OCI-LY7 (cell line): ENCODE measurements at regions not wholly inside any gene's neighbourhood (a gene's known extent, or its start where the extent isn't known, plus 50 kb on each side); places are given as distances from the start of the nearest gene placed in this dataset.

Experiments used
- BruUV-seq: library from RNA; stranded (reverse); fragments of 400-500 nt; replicated peaks from 2 replicates; lab custom pipeline; 2021; lab: Mats Ljungman, UMichigan
- CTCF ChIA-PET: fragments of 300-600 bp; sonication (Branson Sonifier 250); formaldehyde crosslinking; loops from one replicate; lab custom pipeline; 2022; ENCODE audit warnings: antibody characterized with exemption; ENCODE audit not compliant: unreplicated experiment; lab: Charles Lee
- POLR2A ChIA-PET: fragments of 300-600 bp; sonication (Branson Sonifier 250); formaldehyde crosslinking; loops from one replicate; lab custom pipeline; 2022; ENCODE audit warnings: antibody characterized with exemption; lab: Charles Lee
- DNase-seq: peaks from one replicate; pipeline ENCODE4 v3.0.0-alpha.2; 2015; ENCODE audit warnings: low spot score
- H2AFZ ChIP-seq: fragments of 200-600 bp; sonication (generic), shearing (Covaris generic); 2 replicates; pipeline ENCODE4 v1.6.1; 2014; ENCODE audit warnings: mild to moderate bottlenecking, antibody characterized with exemption, low read length, moderate library complexity
- H3K27ac ChIP-seq: fragments of 200-600 bp; sonication (generic); 2 replicates; pipeline ENCODE4 v1.5.1; 2014; ENCODE audit warnings: mixed run types, low read depth, mild to moderate bottlenecking, moderate library complexity, low read length, inconsistent platforms; ENCODE audit not compliant: poor library complexity, severe bottlenecking
- H3K36me3 ChIP-seq: fragments of 200-600 bp; sonication (generic); 2 replicates; pipeline ENCODE4 v1.6.1; 2014; ENCODE audit warnings: mild to moderate bottlenecking, antibody characterized with exemption, low read length, moderate library complexity, mixed read lengths; ENCODE audit not compliant: insufficient read depth
- H3K4me1 ChIP-seq: fragments of 200-600 bp; sonication (generic); 2 replicates; pipeline ENCODE4 v1.5.1; 2014; ENCODE audit warnings: mild to moderate bottlenecking, low read length; ENCODE audit not compliant: insufficient read depth, poor library complexity, severe bottlenecking
- H3K4me2 ChIP-seq: fragments of 200-600 bp; sonication (generic); 2 replicates; pipeline ENCODE4 v1.6.1; 2014; ENCODE audit warnings: mild to moderate bottlenecking, low read length
- H3K4me3 ChIP-seq: fragments of 200-600 bp; sonication (generic); 2 replicates; pipeline ENCODE4 v1.5.1; 2014; ENCODE audit warnings: mild to moderate bottlenecking, low read depth, low read length; ENCODE audit not compliant: poor library complexity, severe bottlenecking
- H3K79me2 ChIP-seq: fragments of 200-600 bp; sonication (generic); 2 replicates; pipeline ENCODE4 v1.6.1; 2016; ENCODE audit warnings: low read depth, mild to moderate bottlenecking, low read length, moderate library complexity, mixed read lengths; ENCODE audit not compliant: insufficient read depth
- H3K9me2 ChIP-seq: fragments of 200-600 bp; sonication (generic); 2 replicates; pipeline ENCODE4 v1.6.1; 2016; ENCODE audit warnings: mild to moderate bottlenecking, low read length, mixed read lengths; ENCODE audit not compliant: insufficient read depth
- H3K9me3 ChIP-seq: fragments of 200-600 bp; sonication (generic); 2 replicates; pipeline ENCODE4 v1.6.1; 2014; ENCODE audit warnings: mild to moderate bottlenecking, mixed run types, low read length, mixed read lengths
- H4K20me1 ChIP-seq: fragments of 200-600 bp; sonication (generic); 2 replicates; pipeline ENCODE4 v1.6.1; 2014; ENCODE audit warnings: mild to moderate bottlenecking, antibody characterized with exemption, low read length, moderate library complexity, mixed read lengths; ENCODE audit not compliant: insufficient read depth
- EZH2phosphoT487 ChIP-seq: fragments of 200-600 bp; sonication (generic); IDR thresholded peaks from 2 replicates; pipeline ENCODE4 v1.6.1; 2018; ENCODE audit warnings: low read depth, borderline replicate concordance, mild to moderate bottlenecking, mixed run types, antibody characterized with exemption, low read length, moderate library complexity, mixed read lengths
- intact Hi-C: fragments of 100-400 bp; cut with micrococcal nuclease; formaldehyde crosslinking; loops from one replicate; pipeline ENCODE4 v1.10.0; 2022; ENCODE audit not compliant: unreplicated experiment
- TF ChIP-seq, protein P1 (sequence below): fragments of 200-600 bp; sonication (generic); conservative IDR thresholded peaks from 2 replicates; pipeline ENCODE4 v1.5.1; 2014; ENCODE audit warnings: mild to moderate bottlenecking, antibody characterized with exemption, low read length, moderate library complexity, mixed read lengths

DNA sequence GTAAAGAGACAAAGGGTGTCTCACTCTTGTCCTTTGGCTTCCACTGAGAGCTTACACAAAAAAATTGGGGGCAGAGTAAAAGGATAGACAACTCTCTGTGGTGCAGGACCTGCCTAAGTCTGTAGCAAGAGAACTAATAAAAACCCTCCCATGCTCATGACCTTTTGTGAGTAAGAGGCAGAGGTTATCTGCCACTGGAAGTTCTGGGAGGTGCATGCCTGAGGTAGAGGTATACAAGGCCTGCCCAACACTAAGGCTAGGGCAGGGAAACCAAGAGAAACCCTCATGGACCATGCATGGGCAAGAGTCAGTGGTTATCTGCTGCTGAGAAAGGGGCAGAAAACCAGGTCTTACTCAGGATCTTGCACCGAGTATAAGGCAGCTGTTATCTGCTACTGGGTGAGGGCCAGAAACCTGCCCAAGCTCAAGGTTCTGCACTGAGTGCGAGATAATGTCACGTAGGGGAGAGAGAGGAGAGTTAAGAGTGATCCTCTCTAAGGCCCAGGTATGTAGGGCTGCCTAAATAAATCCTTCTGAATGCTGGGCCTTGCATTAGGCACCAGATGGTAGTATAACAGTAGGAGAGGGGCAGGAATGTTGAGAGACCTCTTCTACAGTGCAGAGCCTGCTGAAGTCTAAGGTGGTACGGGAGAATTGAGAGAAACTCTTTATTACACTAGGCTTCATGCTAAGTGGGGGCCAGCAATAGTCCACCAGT, 143.4 kb downstream of the MACROH2A1 start:
- BruUV-seq, result no TSS peak
- H3K79me2 ChIP-seq, result no peaks in the 10 kb centered on the region
- no peaks in the 10 kb centered on the region for H3K9me3 ChIP-seq
- no peak overlapping the region for H3K4me2 ChIP-seq
- no peak for DNase-seq
- ChIA-PET CTCF (no interaction called here), POLR2A (no interaction called here)
- TF ChIP-seq, protein P1, sequence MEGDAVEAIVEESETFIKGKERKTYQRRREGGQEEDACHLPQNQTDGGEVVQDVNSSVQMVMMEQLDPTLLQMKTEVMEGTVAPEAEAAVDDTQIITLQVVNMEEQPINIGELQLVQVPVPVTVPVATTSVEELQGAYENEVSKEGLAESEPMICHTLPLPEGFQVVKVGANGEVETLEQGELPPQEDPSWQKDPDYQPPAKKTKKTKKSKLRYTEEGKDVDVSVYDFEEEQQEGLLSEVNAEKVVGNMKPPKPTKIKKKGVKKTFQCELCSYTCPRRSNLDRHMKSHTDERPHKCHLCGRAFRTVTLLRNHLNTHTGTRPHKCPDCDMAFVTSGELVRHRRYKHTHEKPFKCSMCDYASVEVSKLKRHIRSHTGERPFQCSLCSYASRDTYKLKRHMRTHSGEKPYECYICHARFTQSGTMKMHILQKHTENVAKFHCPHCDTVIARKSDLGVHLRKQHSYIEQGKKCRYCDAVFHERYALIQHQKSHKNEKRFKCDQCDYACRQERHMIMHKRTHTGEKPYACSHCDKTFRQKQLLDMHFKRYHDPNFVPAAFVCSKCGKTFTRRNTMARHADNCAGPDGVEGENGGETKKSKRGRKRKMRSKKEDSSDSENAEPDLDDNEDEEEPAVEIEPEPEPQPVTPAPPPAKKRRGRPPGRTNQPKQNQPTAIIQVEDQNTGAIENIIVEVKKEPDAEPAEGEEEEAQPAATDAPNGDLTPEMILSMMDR, result no peak
- no peak for TF ChIP-seq EZH2phosphoT487
- no peaks in the 10 kb centered on the region for H3K9me2 ChIP-seq
- intact Hi-C loops, result no loop called here
- H3K4me1 ChIP-seq, result no peaks in the 10 kb centered on the region
- H3K4me3 ChIP-seq, result no peak overlapping the region
- no peak overlapping the region for H2AFZ ChIP-seq
- no peaks in the 10 kb centered on the region for H4K20me1 ChIP-seq
- H3K36me3 ChIP-seq, result no peaks in the 10 kb centered on the region
- no peak overlapping the region for H3K27ac ChIP-seq

GRCh38 chr5:135254183-135254582, 144.8 kb downstream of the MACROH2A1 start:
- ChIA-PET CTCF (interaction anchor here (0.6 kb wide), 1 partner anchor 43 kb away, joined by 3 read pairs; no protein-coding TSS in a partner anchor), POLR2A (interaction anchor here (0.5 kb wide), 1 partner anchor 9 kb away, joined by 3 read pairs; no protein-coding TSS in a partner anchor)
- Histone ChIP-seq H2AFZ (no peak overlapping the region), H3K4me1 (no peaks in the 10 kb centered on the region), H3K4me2 (no peak overlapping the region), H4K20me1 (no peaks in the 10 kb centered on the region), H3K9me2 (no peaks in the 10 kb centered on the region), H3K9me3 (no peaks in the 10 kb centered on the region), H3K4me3 (no peak overlapping the region), H3K79me2 (no peaks in the 10 kb centered on the region), H3K36me3 (no peaks in the 10 kb centered on the region), H3K27ac (no peak overlapping the region)
- BruUV-seq, result no TSS peak
- no peak for TF ChIP-seq EZH2phosphoT487
- TF ChIP-seq, protein P1, result no peak
- no peak for DNase-seq
- intact Hi-C loops, result no loop called here

DNA sequence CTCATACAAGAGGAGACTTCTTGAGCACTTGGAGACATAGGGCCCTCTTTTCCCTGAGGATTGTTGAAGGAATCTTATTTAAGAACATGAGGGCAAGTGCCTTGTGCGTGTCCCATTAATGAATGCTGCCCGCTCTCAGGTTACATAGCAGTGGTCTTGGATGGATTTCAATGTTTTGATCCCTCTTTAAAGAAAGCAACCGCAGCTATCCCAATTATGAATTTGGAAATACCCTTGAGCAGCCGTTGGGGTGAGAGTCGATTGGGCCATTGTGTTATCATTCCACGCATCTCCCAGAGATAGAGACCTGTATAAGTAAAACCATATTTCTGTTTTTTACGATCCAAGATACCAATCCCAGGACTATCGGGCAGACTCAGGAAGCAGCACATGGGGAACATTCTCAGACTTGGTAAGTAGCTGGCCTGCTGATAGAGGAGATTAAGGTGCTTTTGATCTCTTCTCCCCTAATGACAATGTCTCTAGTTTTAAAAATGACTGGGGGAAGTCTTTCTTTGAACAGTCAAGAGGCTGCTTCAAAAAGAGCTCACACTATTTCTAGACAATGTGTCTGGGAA, 145.3 kb downstream of the MACROH2A1 start:
- no peaks in the 10 kb centered on the region for H3K79me2 ChIP-seq
- POLR2A ChIA-PET, result no interaction called here
- no peak for DNase-seq
- H3K4me3 ChIP-seq, result no peak overlapping the region
- no peaks in the 10 kb centered on the region for H3K9me3 ChIP-seq
- H4K20me1 ChIP-seq, result no peaks in the 10 kb centered on the region
- no peaks in the 10 kb centered on the region for H3K9me2 ChIP-seq
- intact Hi-C loops, result no loop called here
- no peak for TF ChIP-seq EZH2phosphoT487
- TF ChIP-seq, protein P1, result no peak
- BruUV-seq, result no TSS peak
- CTCF ChIA-PET, result no interaction called here
- no peak overlapping the region for H3K27ac ChIP-seq
- H3K4me2 ChIP-seq, result no peak overlapping the region
- H3K36me3 ChIP-seq, result no peaks in the 10 kb centered on the region
- H3K4me1 ChIP-seq, result no peaks in the 10 kb centered on the region
- H2AFZ ChIP-seq, result no peak overlapping the region
